HFF-Myc (cell line): ENCODE measurements at regions not wholly inside any gene's neighbourhood (a gene's known extent, or its start where the extent isn't known, plus 50 kb on each side); places are given as distances from the start of the nearest gene placed in this dataset.

Experiments used
- DNase-seq: peaks from one replicate; pipeline ENCODE4 v3.0.0-alpha.2; 2011; ENCODE audit warnings: low read depth; ENCODE audit errors: extremely low read depth
- H3K4me3 ChIP-seq: replicated peaks from 2 replicates; pipeline ENCODE4 v1.5.1; 2011; ENCODE audit warnings: low read depth, mild to moderate bottlenecking, control low read depth, low read length
- TF ChIP-seq, protein P1 (sequence below): IDR thresholded peaks from 2 replicates; pipeline ENCODE4 v1.5.1; 2012; ENCODE audit warnings: mild to moderate bottlenecking, low read depth, low read length, control low read depth; ENCODE audit errors: missing control alignments

DNA sequence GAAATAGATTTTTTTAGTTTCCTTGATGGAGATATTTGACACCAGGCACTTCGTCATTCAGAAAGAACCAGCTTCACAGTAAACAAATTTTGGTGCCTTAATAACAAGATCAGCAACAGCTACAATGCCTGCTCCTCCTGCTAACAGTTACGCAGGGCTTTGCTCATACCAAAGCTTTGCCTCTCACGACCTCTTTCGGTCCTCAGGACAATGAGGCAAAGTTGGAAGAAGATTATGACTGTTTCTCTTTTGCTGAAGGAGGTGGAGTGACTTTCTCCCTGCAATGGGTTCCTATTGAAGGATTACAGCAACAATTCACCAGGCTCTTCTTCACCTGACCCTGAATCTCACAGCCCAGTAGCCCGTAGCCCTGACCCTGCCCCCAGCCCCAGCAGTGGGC, 440.1 kb downstream of the PREX1 start:
- TF ChIP-seq, protein P1, sequence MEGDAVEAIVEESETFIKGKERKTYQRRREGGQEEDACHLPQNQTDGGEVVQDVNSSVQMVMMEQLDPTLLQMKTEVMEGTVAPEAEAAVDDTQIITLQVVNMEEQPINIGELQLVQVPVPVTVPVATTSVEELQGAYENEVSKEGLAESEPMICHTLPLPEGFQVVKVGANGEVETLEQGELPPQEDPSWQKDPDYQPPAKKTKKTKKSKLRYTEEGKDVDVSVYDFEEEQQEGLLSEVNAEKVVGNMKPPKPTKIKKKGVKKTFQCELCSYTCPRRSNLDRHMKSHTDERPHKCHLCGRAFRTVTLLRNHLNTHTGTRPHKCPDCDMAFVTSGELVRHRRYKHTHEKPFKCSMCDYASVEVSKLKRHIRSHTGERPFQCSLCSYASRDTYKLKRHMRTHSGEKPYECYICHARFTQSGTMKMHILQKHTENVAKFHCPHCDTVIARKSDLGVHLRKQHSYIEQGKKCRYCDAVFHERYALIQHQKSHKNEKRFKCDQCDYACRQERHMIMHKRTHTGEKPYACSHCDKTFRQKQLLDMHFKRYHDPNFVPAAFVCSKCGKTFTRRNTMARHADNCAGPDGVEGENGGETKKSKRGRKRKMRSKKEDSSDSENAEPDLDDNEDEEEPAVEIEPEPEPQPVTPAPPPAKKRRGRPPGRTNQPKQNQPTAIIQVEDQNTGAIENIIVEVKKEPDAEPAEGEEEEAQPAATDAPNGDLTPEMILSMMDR = no peak
- no peak for DNase-seq

DNA sequence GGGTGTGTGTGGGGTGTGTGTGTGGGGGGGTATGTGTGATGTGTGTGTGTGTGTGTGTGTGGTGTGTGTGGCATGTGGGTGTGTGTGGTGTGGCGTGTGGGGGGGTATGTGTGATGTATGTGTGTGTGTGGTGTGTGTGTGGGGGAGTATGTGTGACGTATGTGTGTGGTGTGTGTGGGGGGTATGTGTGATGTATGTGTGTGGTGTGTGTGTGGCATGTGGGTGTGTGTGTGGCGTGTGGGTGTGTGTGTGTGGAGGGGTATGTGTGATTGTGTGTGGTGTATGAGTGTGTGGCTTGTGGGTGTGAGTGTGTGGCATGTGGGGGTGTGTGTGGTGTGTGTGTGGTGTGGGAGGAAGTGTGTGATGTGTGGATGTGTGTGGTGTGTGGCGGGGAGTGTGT, 442.3 kb downstream of the PREX1 start:
- TF ChIP-seq, protein P1 = no peak
- no peak for DNase-seq
- H3K4me3 ChIP-seq = no peak overlapping the region

More for the DNA sequence above, 440.1 kb downstream of the PREX1 start:
- no peak overlapping the region for H3K4me3 ChIP-seq

DNA sequence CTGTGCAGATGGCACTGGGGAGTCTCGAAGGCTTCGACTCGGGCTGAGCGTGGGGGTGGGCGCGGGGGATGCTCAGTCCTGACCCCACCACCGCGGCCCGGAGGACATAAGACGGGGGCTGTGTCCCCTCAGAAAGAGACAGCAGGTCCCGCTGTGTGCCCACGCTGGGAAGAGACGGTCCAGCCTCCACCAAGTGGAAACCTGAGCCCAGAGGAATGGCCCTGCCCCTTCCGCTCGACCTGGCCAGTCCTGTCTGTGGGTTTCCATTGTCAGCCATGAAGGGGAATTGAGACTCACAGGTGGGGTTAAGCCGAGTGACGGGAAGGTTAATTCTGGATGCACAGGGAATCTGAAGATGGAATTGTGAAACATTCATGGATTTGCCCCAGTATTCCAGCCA, 442.7 kb downstream of the PREX1 start:
- no peak for DNase-seq
- H3K4me3 ChIP-seq = no peak overlapping the region
- TF ChIP-seq, protein P1 = no peak

DNA sequence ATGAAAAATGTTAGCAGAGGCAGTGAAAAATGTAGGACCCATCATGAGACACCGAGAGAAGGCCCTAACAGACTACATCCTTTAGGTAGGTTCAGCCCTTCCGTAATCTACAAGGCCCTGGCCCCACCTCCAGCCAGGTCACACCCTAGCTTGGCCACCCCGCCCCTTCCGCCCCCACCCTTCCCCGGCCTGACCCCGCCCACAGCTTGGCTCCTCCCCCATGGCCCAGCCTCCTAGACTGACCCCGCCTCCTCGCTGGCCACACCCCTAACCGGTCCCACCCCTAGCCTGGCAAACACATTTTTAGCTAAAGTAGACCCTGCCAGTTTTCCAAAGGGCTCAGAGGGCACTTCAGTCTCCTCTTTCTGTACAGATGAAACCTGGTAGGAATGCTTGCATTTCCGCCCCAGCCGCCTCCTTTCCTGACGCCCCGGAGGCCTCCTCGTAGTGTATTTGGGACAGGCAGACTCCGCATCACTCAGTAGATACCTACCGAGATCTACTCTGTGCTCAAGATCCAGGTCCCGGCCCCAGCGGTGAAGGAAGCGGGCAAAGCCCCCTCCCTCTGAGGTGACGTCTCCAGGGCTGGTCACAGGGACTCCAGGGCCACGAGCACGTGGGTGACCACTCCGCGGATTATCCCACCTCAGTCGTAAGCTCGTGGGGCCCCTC, 443.5 kb downstream of the PREX1 start:
- H3K4me3 ChIP-seq = no peak overlapping the region
- TF ChIP-seq, protein P1 = no peak
- no peak for DNase-seq

DNA sequence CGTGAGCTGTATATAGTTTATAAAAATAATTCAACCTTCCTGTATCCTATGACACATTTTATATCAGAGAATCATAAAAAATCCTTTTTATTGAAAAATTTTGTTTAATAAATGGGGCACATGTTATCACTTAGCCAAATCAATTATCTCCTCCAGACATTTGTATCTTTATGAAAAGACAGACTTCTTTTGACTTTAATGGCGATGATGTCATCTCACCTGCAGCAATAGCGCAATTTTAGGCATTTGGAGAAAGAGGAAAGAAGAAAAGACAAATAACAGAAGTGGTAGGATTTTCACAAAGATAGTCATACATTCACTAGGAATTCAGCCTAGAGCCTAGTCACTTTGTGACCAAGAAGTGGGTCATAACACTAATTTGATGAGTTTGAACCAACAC, 444.5 kb downstream of the PREX1 start:
- DNase-seq = no peak
- TF ChIP-seq, protein P1 = no peak
- H3K4me3 ChIP-seq = no peak overlapping the region

DNA sequence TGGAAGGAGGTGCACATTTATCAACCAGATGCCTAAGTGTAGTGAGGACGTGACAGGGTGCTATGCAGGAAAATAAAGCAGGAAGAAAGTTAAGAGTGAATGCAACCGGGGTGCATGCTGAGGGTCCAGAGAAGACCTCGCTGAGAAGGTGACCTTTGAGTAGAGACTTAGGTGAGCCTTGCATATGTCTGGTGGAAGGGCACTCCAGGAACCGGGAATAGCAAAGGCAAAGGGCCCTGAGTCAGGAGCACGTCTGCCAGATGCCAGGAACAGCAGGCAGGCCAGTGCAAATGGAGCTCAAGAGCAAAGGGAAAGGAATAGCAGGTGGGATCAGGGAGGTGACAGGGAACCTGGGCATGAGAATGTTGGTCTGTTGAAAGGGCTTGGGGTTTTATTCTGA, 445.5 kb downstream of the PREX1 start:
- TF ChIP-seq, protein P1 = no peak
- H3K4me3 ChIP-seq = no peak overlapping the region
- no peak for DNase-seq
